GM12891 (cell line): ENCODE measurements at regions not wholly inside any gene's neighbourhood (a gene's known extent, or its start where the extent isn't known, plus 50 kb on each side); places are given as distances from the start of the nearest gene placed in this dataset.

ENCODE experiments used
- POLR2A ChIP-seq: IDR thresholded peaks from 2 replicates; pipeline ENCODE4 v1.6.1; 2011; ENCODE audit warnings: low read depth, low read length, control low read depth
- POLR2AphosphoS5 ChIP-seq: IDR thresholded peaks from 2 replicates; pipeline ENCODE4 v1.6.1; 2011; ENCODE audit warnings: low read depth, low read length, control low read depth
- POU2F2 ChIP-seq: IDR thresholded peaks from 2 replicates; pipeline ENCODE4 v1.6.1; 2011; ENCODE audit warnings: low read depth, mild to moderate bottlenecking, control low read depth, low read length, moderate library complexity
- SPI1 ChIP-seq: IDR thresholded peaks from 2 replicates; pipeline ENCODE4 v1.6.1; 2011; ENCODE audit warnings: low read depth, low read length, control low read depth
- TAF1 ChIP-seq: IDR thresholded peaks from 2 replicates; pipeline ENCODE4 v1.6.1; 2011; ENCODE audit warnings: low read depth, low read length, control low read depth

- no peak for TF ChIP-seq POLR2AphosphoS5
- no peak for TF ChIP-seq POLR2A
- no peak for TF ChIP-seq TAF1
- TF ChIP-seq SPI1, result no peak
- TF ChIP-seq POU2F2, result no peak
Observed at GRCh38 chr4:156620786-156621185, 350.8 kb downstream of the PDGFC start.
